Peyer's patch (tissue), 4 donors: ENCODE measurements at regions not wholly inside any gene's neighbourhood (a gene's known extent, or its start where the extent isn't known, plus 50 kb on each side); places are given as distances from the start of the nearest gene placed in this dataset.

ENCODE experiments used
- POLR2A ChIP-seq, 2 donors: fragments of 450-650 bp; IDR thresholded peaks; one replicate each; pipeline ENCODE4 v1.5.1; 2017; ENCODE audit warnings: antibody characterized with exemption in 2 of 2, mild to moderate bottlenecking in 2 of 2, moderate library complexity in 2 of 2
- TF ChIP-seq, protein P1 (sequence below), 6 experiments: fragments of 450-650 bp in 4 of 6; fragments of 200-600 bp in 2 of 6; sonication (generic) in 1 of 6; IDR thresholded peaks; one replicate each; pipeline ENCODE4 v1.5.1; 2017 to 2019; ENCODE audit warnings: antibody characterized with exemption in 6 of 6, mild to moderate bottlenecking in 3 of 6, moderate library complexity in 1 of 6

- TF ChIP-seq, protein P1, sequence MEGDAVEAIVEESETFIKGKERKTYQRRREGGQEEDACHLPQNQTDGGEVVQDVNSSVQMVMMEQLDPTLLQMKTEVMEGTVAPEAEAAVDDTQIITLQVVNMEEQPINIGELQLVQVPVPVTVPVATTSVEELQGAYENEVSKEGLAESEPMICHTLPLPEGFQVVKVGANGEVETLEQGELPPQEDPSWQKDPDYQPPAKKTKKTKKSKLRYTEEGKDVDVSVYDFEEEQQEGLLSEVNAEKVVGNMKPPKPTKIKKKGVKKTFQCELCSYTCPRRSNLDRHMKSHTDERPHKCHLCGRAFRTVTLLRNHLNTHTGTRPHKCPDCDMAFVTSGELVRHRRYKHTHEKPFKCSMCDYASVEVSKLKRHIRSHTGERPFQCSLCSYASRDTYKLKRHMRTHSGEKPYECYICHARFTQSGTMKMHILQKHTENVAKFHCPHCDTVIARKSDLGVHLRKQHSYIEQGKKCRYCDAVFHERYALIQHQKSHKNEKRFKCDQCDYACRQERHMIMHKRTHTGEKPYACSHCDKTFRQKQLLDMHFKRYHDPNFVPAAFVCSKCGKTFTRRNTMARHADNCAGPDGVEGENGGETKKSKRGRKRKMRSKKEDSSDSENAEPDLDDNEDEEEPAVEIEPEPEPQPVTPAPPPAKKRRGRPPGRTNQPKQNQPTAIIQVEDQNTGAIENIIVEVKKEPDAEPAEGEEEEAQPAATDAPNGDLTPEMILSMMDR (IDR thresholded peaks at IDR 0.05), result no peak
- no peak for TF ChIP-seq POLR2A (IDR thresholded peaks at IDR 0.05)
These were observed 189.9 kb upstream of the SMC2 start for GRCh38 chr9:103904242-103904641.
